OCI-LY1 (cell line): ENCODE measurements at regions not wholly inside any gene's neighbourhood (a gene's known extent, or its start where the extent isn't known, plus 50 kb on each side); places are given as distances from the start of the nearest gene placed in this dataset.

ENCODE experiments used
- H2AFZ ChIP-seq: fragments of 200-600 bp; sonication (generic), shearing (Covaris generic); 2 replicates; pipeline ENCODE4 v1.6.0; 2014; ENCODE audit warnings: antibody characterized with exemption, mild to moderate bottlenecking, low read length
- H3F3A ChIP-seq: fragments of 200-600 bp; sonication (generic), shearing (Covaris generic); 2 replicates; pipeline ENCODE4 v1.6.0; 2014; ENCODE audit warnings: mild to moderate bottlenecking, antibody characterized with exemption, low read length, moderate library complexity; ENCODE audit not compliant: insufficient read depth
- H3K27ac ChIP-seq: fragments of 200-600 bp; sonication (generic); 2 replicates; pipeline ENCODE4 v1.5.1; 2014; ENCODE audit warnings: low read length, mixed run types, mild to moderate bottlenecking, low read depth; ENCODE audit not compliant: poor library complexity, severe bottlenecking
- H3K27me3 ChIP-seq: fragments of 200-600 bp; sonication (generic); 2 replicates; pipeline ENCODE4 v1.6.0; 2014; ENCODE audit warnings: antibody characterized with exemption, mild to moderate bottlenecking, low read length, moderate library complexity; ENCODE audit not compliant: insufficient read depth
- H3K36me3 ChIP-seq: fragments of 200-600 bp; sonication (generic); 2 replicates; pipeline ENCODE4 v1.6.1; 2014; ENCODE audit warnings: mild to moderate bottlenecking, antibody characterized with exemption, low read length, moderate library complexity, mixed read lengths; ENCODE audit not compliant: insufficient read depth
- H3K4me1 ChIP-seq: fragments of 200-600 bp; sonication (generic); 2 replicates; pipeline ENCODE4 v1.5.1; 2014; ENCODE audit warnings: mild to moderate bottlenecking, low read length, moderate library complexity; ENCODE audit not compliant: insufficient read depth, severe bottlenecking
- H3K4me2 ChIP-seq: fragments of 200-600 bp; sonication (generic), shearing (Covaris generic); 2 replicates; pipeline ENCODE4 v1.6.1; 2014; ENCODE audit warnings: low read length
- H3K4me3 ChIP-seq: fragments of 200-600 bp; sonication (generic); 2 replicates; pipeline ENCODE4 v1.5.1; 2014; ENCODE audit warnings: low read length, low read depth, mild to moderate bottlenecking, mixed read lengths; ENCODE audit not compliant: poor library complexity, severe bottlenecking
- H3K79me2 ChIP-seq: fragments of 200-600 bp; shearing (Covaris generic); 2 replicates; pipeline ENCODE4 v1.6.1; 2016; ENCODE audit warnings: mixed run types, low read length, mixed read lengths; ENCODE audit not compliant: insufficient read depth
- H3K9ac ChIP-seq: fragments of 200-600 bp; sonication (generic), shearing (Covaris generic); 2 replicates; pipeline ENCODE4 v1.6.1; 2014; ENCODE audit warnings: mild to moderate bottlenecking, low read length, mixed read lengths
- H3K9me2 ChIP-seq: fragments of 200-600 bp; sonication (generic), shearing (Covaris generic); 2 replicates; pipeline ENCODE4 v1.6.1; 2014; ENCODE audit warnings: low read depth, mild to moderate bottlenecking, low read length, mixed read lengths
- H3K9me3 ChIP-seq: fragments of 200-600 bp; shearing (Covaris generic); 2 replicates; pipeline ENCODE4 v1.6.1; 2014; ENCODE audit warnings: low read length, mixed read lengths
- H4K20me1 ChIP-seq: fragments of 200-600 bp; sonication (generic), shearing (Covaris generic); 2 replicates; pipeline ENCODE4 v1.6.0; 2016; ENCODE audit warnings: mild to moderate bottlenecking, low read length; ENCODE audit not compliant: insufficient read depth
- EZH2 ChIP-seq: fragments of 200-600 bp; sonication (generic), shearing (Covaris generic); IDR thresholded peaks from 2 replicates; pipeline ENCODE4 v1.8.0; 2017; ENCODE audit warnings: borderline replicate concordance, mixed run types, mild to moderate bottlenecking, antibody characterized with exemption, low read length, moderate library complexity, mixed read lengths
- TF ChIP-seq, protein P1 (sequence below): fragments of 200-600 bp; sonication (generic), shearing (Covaris generic); IDR thresholded peaks from 2 replicates; pipeline ENCODE4 v1.5.1; 2017; ENCODE audit warnings: mild to moderate bottlenecking, antibody characterized with exemption, low read length, moderate library complexity, mixed read lengths

- Histone ChIP-seq H3K9me3 (peaks cover 3% of the 10 kb centered on the region), H2AFZ (no peak overlapping the region), H3K4me3 (no peak overlapping the region), H4K20me1 (no peaks in the 10 kb centered on the region), H3K27ac (peak overlapping the region; percentile 88), H3K36me3 (no peaks in the 10 kb centered on the region), H3K9me2 (no peaks in the 10 kb centered on the region), H3K27me3 (no peaks in the 10 kb centered on the region), H3K79me2 (no peaks in the 10 kb centered on the region), H3K4me1 (peaks cover 29% of the 10 kb centered on the region), H3F3A (no peaks in the 10 kb centered on the region), H3K9ac (peak overlapping the region; percentile 39; the same call in 1 of the 2 replicates), H3K4me2 (peak overlapping the region; percentile 28)
- no peak for TF ChIP-seq EZH2
- TF ChIP-seq, protein P1, sequence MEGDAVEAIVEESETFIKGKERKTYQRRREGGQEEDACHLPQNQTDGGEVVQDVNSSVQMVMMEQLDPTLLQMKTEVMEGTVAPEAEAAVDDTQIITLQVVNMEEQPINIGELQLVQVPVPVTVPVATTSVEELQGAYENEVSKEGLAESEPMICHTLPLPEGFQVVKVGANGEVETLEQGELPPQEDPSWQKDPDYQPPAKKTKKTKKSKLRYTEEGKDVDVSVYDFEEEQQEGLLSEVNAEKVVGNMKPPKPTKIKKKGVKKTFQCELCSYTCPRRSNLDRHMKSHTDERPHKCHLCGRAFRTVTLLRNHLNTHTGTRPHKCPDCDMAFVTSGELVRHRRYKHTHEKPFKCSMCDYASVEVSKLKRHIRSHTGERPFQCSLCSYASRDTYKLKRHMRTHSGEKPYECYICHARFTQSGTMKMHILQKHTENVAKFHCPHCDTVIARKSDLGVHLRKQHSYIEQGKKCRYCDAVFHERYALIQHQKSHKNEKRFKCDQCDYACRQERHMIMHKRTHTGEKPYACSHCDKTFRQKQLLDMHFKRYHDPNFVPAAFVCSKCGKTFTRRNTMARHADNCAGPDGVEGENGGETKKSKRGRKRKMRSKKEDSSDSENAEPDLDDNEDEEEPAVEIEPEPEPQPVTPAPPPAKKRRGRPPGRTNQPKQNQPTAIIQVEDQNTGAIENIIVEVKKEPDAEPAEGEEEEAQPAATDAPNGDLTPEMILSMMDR, result no peak
Observed at GRCh38 chr6:88494401-88495140, 328.4 kb upstream of the CNR1 start.

- Histone ChIP-seq H3K4me1 (peaks cover 24% of the 10 kb centered on the region), H2AFZ (no peak overlapping the region), H3K36me3 (no peaks in the 10 kb centered on the region), H4K20me1 (no peaks in the 10 kb centered on the region), H3K27ac (peak overlapping the region; percentile 88), H3K9me3 (peaks cover 3% of the 10 kb centered on the region), H3K9me2 (no peaks in the 10 kb centered on the region), H3K27me3 (no peaks in the 10 kb centered on the region), H3K4me3 (no peak overlapping the region), H3K9ac (no peak overlapping the region), H3K4me2 (no peak overlapping the region), H3K79me2 (no peaks in the 10 kb centered on the region), H3F3A (no peaks in the 10 kb centered on the region)
- TF ChIP-seq, protein P1, result no peak
- TF ChIP-seq EZH2, result no peak
Observed at GRCh38 chr6:88493717-88494116, 327.6 kb upstream of the CNR1 start.

GRCh38 chr6:88492824-88493223, 326.7 kb upstream of the CNR1 start:
- Histone ChIP-seq H3K27ac (no peak overlapping the region), H3K9me2 (no peaks in the 10 kb centered on the region), H3K4me2 (no peak overlapping the region), H2AFZ (no peak overlapping the region), H3K79me2 (no peaks in the 10 kb centered on the region), H3K9me3 (peaks cover 3% of the 10 kb centered on the region; the same call in 1 of the 2 replicates), H3F3A (no peaks in the 10 kb centered on the region), H3K4me3 (no peak overlapping the region), H3K27me3 (no peaks in the 10 kb centered on the region), H3K4me1 (peaks cover 24% of the 10 kb centered on the region), H3K36me3 (no peaks in the 10 kb centered on the region), H3K9ac (no peak overlapping the region), H4K20me1 (no peaks in the 10 kb centered on the region)
- TF ChIP-seq, protein P1, result peak; percentile 43
- no peak for TF ChIP-seq EZH2
